ENCODE measurements at regions not wholly inside any gene's neighbourhood (a gene's known extent, or its start where the extent isn't known, plus 50 kb on each side); places are given as distances from the start of the nearest gene placed in this dataset.

GRCh38 chr6:137953761-137954160 is 86.7 kb downstream of the TNFAIP3 start:
- H2BK12ac ChIP-seq (ENCODE audit: low read length) = no peak overlapping the region
- H3K23ac ChIP-seq (ENCODE audit: low read depth, low read length, poor library complexity) = no peak overlapping the region
- H4K91ac ChIP-seq (ENCODE audit: low read depth, low read length, poor library complexity) = no peak overlapping the region
- peaks cover 0 to 3% (median 0%) of the 10 kb centered on the region in 3 experiments for H3K27me3 ChIP-seq (ENCODE audit: control insufficient read depth in 3 of 3, insufficient read depth in 3 of 3, low read depth in 1 of 3, low read length in 3 of 3)
- H3K27ac ChIP-seq (replicated peaks; ENCODE audit: low read length) = no peak overlapping the region
- H3K9me3 ChIP-seq (replicated peaks in 1 of 2; ENCODE audit: control insufficient read depth in 2 of 2, insufficient read depth in 1 of 2, low read depth in 1 of 2, low read length in 2 of 2) = no peaks in the 10 kb centered on the region
- no peak overlapping the region for H2BK15ac ChIP-seq (ENCODE audit: low read length)
- no peak overlapping the region for H2BK5ac ChIP-seq (ENCODE audit: low read length)
- H3K9ac ChIP-seq (ENCODE audit: low read depth, low read length, poor library complexity) = no peak overlapping the region
- H3K4me1 ChIP-seq (ENCODE audit: control insufficient read depth in 2 of 2, insufficient read depth in 1 of 2, low read depth in 1 of 2, low read length in 2 of 2) = peaks cover 0 to 1% of the 10 kb centered on the region in 2 donors
- H3K4ac ChIP-seq (ENCODE audit: low read length) = no peak overlapping the region
- no peaks in the 10 kb centered on the region for H3K36me3 ChIP-seq (replicated peaks in 1 of 2; ENCODE audit: control insufficient read depth in 2 of 2, insufficient read depth in 2 of 2, low read length in 2 of 2)
- no peak overlapping the region for H2AK5ac ChIP-seq (ENCODE audit: low read depth, low read length)
- no peak overlapping the region for H3K4me2 ChIP-seq (ENCODE audit: insufficient read depth, low read length, poor library complexity, severe bottlenecking)
- H3K79me1 ChIP-seq (ENCODE audit: low read depth, low read length) = no peaks in the 10 kb centered on the region
- H2AFZ ChIP-seq (ENCODE audit: low read length) = no peak overlapping the region
- H3K18ac ChIP-seq (ENCODE audit: low read length) = no peak overlapping the region
- no peak for DNase-seq (ENCODE audit: low spot score)
- no peak overlapping the region for H2BK120ac ChIP-seq (ENCODE audit: low read depth, low read length)
- H3K4me3 ChIP-seq (ENCODE audit: low read length in 2 of 2) = no peak overlapping the region
- WGBS, 2 donors (ENCODE audit: extremely low coverage in 2 of 2, insufficient read length in 2 of 2, insufficient replicate concordance in 1 of 2) = no CpG with 5 or more reads among the region's 1 CpG
- H4K8ac ChIP-seq (ENCODE audit: low read depth, low read length) = no peak overlapping the region
- no peak overlapping the region for H3K14ac ChIP-seq (ENCODE audit: low read length)

- no peak overlapping the region for H3K9ac ChIP-seq (ENCODE audit: low read depth, low read length, poor library complexity)
- H3K18ac ChIP-seq (ENCODE audit: low read length) = no peak overlapping the region
- H3K4ac ChIP-seq (ENCODE audit: low read length) = no peak overlapping the region
- no peak overlapping the region for H4K8ac ChIP-seq (ENCODE audit: low read depth, low read length)
- H3K27me3 ChIP-seq (ENCODE audit: control insufficient read depth in 3 of 3, insufficient read depth in 3 of 3, low read depth in 1 of 3, low read length in 3 of 3) = peaks cover 0 to 3% (median 0%) of the 10 kb centered on the region in 3 experiments
- H2BK12ac ChIP-seq (ENCODE audit: low read length) = no peak overlapping the region
- WGBS, 2 donors (ENCODE audit: extremely low coverage in 2 of 2, insufficient read length in 2 of 2, insufficient replicate concordance in 1 of 2) = no CpG with 5 or more reads among the region's 2 CpGs
- H3K4me1 ChIP-seq (ENCODE audit: control insufficient read depth in 2 of 2, insufficient read depth in 1 of 2, low read depth in 1 of 2, low read length in 2 of 2) = peaks cover 0 to 1% of the 10 kb centered on the region in 2 donors
- H3K4me3 ChIP-seq (ENCODE audit: low read length in 2 of 2) = no peak overlapping the region
- H2BK120ac ChIP-seq (ENCODE audit: low read depth, low read length) = no peak overlapping the region
- DNase-seq (ENCODE audit: low spot score) = no peak
- H3K23ac ChIP-seq (ENCODE audit: low read depth, low read length, poor library complexity) = no peak overlapping the region
- no peaks in the 10 kb centered on the region for H3K36me3 ChIP-seq (replicated peaks in 1 of 2; ENCODE audit: control insufficient read depth in 2 of 2, insufficient read depth in 2 of 2, low read length in 2 of 2)
- H2AFZ ChIP-seq (ENCODE audit: low read length) = no peak overlapping the region
- H3K9me3 ChIP-seq (replicated peaks in 1 of 2; ENCODE audit: control insufficient read depth in 2 of 2, insufficient read depth in 1 of 2, low read depth in 1 of 2, low read length in 2 of 2) = no peaks in the 10 kb centered on the region
- H4K91ac ChIP-seq (ENCODE audit: low read depth, low read length, poor library complexity) = no peak overlapping the region
- H2BK5ac ChIP-seq (ENCODE audit: low read length) = no peak overlapping the region
- no peak overlapping the region for H3K14ac ChIP-seq (ENCODE audit: low read length)
- no peak overlapping the region for H3K27ac ChIP-seq (replicated peaks; ENCODE audit: low read length)
- no peaks in the 10 kb centered on the region for H3K79me1 ChIP-seq (ENCODE audit: low read depth, low read length)
- H3K4me2 ChIP-seq (ENCODE audit: insufficient read depth, low read length, poor library complexity, severe bottlenecking) = no peak overlapping the region
- no peak overlapping the region for H2BK15ac ChIP-seq (ENCODE audit: low read length)
- H2AK5ac ChIP-seq (ENCODE audit: low read depth, low read length) = no peak overlapping the region
Measured at GRCh38 chr6:137954253-137954652, 87.2 kb downstream of the TNFAIP3 start.

- H2AK5ac ChIP-seq (ENCODE audit: low read depth, low read length) = no peak overlapping the region
- WGBS, 2 donors (ENCODE audit: extremely low coverage in 2 of 2, insufficient read length in 2 of 2, insufficient replicate concordance in 1 of 2) = no CpG with 5 or more reads among the region's 2 CpGs
- H4K91ac ChIP-seq (ENCODE audit: low read depth, low read length, poor library complexity) = no peak overlapping the region
- H3K23ac ChIP-seq (ENCODE audit: low read depth, low read length, poor library complexity) = no peak overlapping the region
- no peak overlapping the region for H2BK15ac ChIP-seq (ENCODE audit: low read length)
- H3K4me3 ChIP-seq (ENCODE audit: low read length in 2 of 2) = no peak overlapping the region
- no peak overlapping the region for H3K4me2 ChIP-seq (ENCODE audit: insufficient read depth, low read length, poor library complexity, severe bottlenecking)
- no peak overlapping the region for H3K14ac ChIP-seq (ENCODE audit: low read length)
- no peak overlapping the region for H2BK12ac ChIP-seq (ENCODE audit: low read length)
- H3K4me1 ChIP-seq (ENCODE audit: control insufficient read depth in 2 of 2, insufficient read depth in 1 of 2, low read depth in 1 of 2, low read length in 2 of 2) = peaks cover 0 to under 1% of the 10 kb centered on the region in 2 donors
- H3K27ac ChIP-seq (replicated peaks; ENCODE audit: low read length) = no peak overlapping the region
- H3K9ac ChIP-seq (ENCODE audit: low read depth, low read length, poor library complexity) = no peak overlapping the region
- H3K9me3 ChIP-seq (replicated peaks in 1 of 2; ENCODE audit: control insufficient read depth in 2 of 2, insufficient read depth in 1 of 2, low read depth in 1 of 2, low read length in 2 of 2) = no peaks in the 10 kb centered on the region
- H2BK5ac ChIP-seq (ENCODE audit: low read length) = no peak overlapping the region
- H3K27me3 ChIP-seq (ENCODE audit: control insufficient read depth in 3 of 3, insufficient read depth in 3 of 3, low read depth in 1 of 3, low read length in 3 of 3) = peaks cover 0 to 3% (median 0%) of the 10 kb centered on the region in 3 experiments
- H3K4ac ChIP-seq (ENCODE audit: low read length) = no peak overlapping the region
- no peak overlapping the region for H4K8ac ChIP-seq (ENCODE audit: low read depth, low read length)
- H3K18ac ChIP-seq (ENCODE audit: low read length) = no peak overlapping the region
- H2BK120ac ChIP-seq (ENCODE audit: low read depth, low read length) = no peak overlapping the region
- H3K36me3 ChIP-seq (replicated peaks in 1 of 2; ENCODE audit: control insufficient read depth in 2 of 2, insufficient read depth in 2 of 2, low read length in 2 of 2) = no peaks in the 10 kb centered on the region
- H2AFZ ChIP-seq (ENCODE audit: low read length) = no peak overlapping the region
- no peaks in the 10 kb centered on the region for H3K79me1 ChIP-seq (ENCODE audit: low read depth, low read length)
- no peak for DNase-seq (ENCODE audit: low spot score)
Measured at GRCh38 chr6:137956098-137956488, 89.0 kb downstream of the TNFAIP3 start.

GRCh38 chr6:137957471-137957870 is 90.4 kb downstream of the TNFAIP3 start:
- no peaks in the 10 kb centered on the region for H3K36me3 ChIP-seq (replicated peaks in 1 of 2; ENCODE audit: control insufficient read depth in 2 of 2, insufficient read depth in 2 of 2, low read length in 2 of 2)
- no peak overlapping the region for H3K18ac ChIP-seq (ENCODE audit: low read length)
- WGBS, 2 donors (ENCODE audit: extremely low coverage in 2 of 2, insufficient read length in 2 of 2, insufficient replicate concordance in 1 of 2) = no CpG with 5 or more reads among the region's 2 CpGs
- no peak overlapping the region for H3K9ac ChIP-seq (ENCODE audit: low read depth, low read length, poor library complexity)
- no peaks in the 10 kb centered on the region for H3K27me3 ChIP-seq (ENCODE audit: control insufficient read depth in 3 of 3, insufficient read depth in 3 of 3, low read depth in 1 of 3, low read length in 3 of 3)
- H3K27ac ChIP-seq (replicated peaks; ENCODE audit: low read length) = no peak overlapping the region
- H2AFZ ChIP-seq (ENCODE audit: low read length) = no peak overlapping the region
- H3K4me3 ChIP-seq (ENCODE audit: low read length in 2 of 2) = no peak overlapping the region
- H4K8ac ChIP-seq (ENCODE audit: low read depth, low read length) = no peak overlapping the region
- no peak overlapping the region for H2AK5ac ChIP-seq (ENCODE audit: low read depth, low read length)
- no peak overlapping the region for H3K14ac ChIP-seq (ENCODE audit: low read length)
- H3K9me3 ChIP-seq (replicated peaks in 1 of 2; ENCODE audit: control insufficient read depth in 2 of 2, insufficient read depth in 1 of 2, low read depth in 1 of 2, low read length in 2 of 2) = no peaks in the 10 kb centered on the region
- H3K4me1 ChIP-seq (ENCODE audit: control insufficient read depth in 2 of 2, insufficient read depth in 1 of 2, low read depth in 1 of 2, low read length in 2 of 2) = no peaks in the 10 kb centered on the region
- H3K79me1 ChIP-seq (ENCODE audit: low read depth, low read length) = no peaks in the 10 kb centered on the region
- H3K4me2 ChIP-seq (ENCODE audit: insufficient read depth, low read length, poor library complexity, severe bottlenecking) = no peak overlapping the region
- no peak overlapping the region for H2BK120ac ChIP-seq (ENCODE audit: low read depth, low read length)
- no peak overlapping the region for H3K23ac ChIP-seq (ENCODE audit: low read depth, low read length, poor library complexity)
- no peak for DNase-seq (ENCODE audit: low spot score)
- no peak overlapping the region for H2BK5ac ChIP-seq (ENCODE audit: low read length)
- no peak overlapping the region for H2BK15ac ChIP-seq (ENCODE audit: low read length)
- no peak overlapping the region for H2BK12ac ChIP-seq (ENCODE audit: low read length)
- no peak overlapping the region for H4K91ac ChIP-seq (ENCODE audit: low read depth, low read length, poor library complexity)
- H3K4ac ChIP-seq (ENCODE audit: low read length) = no peak overlapping the region
